Peyer's patch (tissue), 4 donors: ENCODE measurements at regions not wholly inside any gene's neighbourhood (a gene's known extent, or its start where the extent isn't known, plus 50 kb on each side); places are given as distances from the start of the nearest gene placed in this dataset.
A peak's percentile ranks its signal among the peaks of the same experiment; 100 is the strongest.

Source experiments
- DNase-seq, 3 donors: peaks; one replicate each; pipeline ENCODE4 v3.0.0-alpha.2; 2017 to 2019
- H3K27ac ChIP-seq, 4 donors: fragments of 200-600 bp; sonication (generic); one replicate each; pipeline ENCODE4 v1.5.1; 2016 to 2019
- H3K27me3 ChIP-seq, 2 donors: fragments of 200-600 bp; sonication (generic); one replicate each; pipeline ENCODE4 v1.5.1; 2019
- H3K36me3 ChIP-seq, 3 donors: fragments of 200-600 bp; sonication (generic); one replicate each; pipeline ENCODE4 v1.5.1; 2016 to 2019
- H3K4me1 ChIP-seq, 4 donors: fragments of 200-600 bp; sonication (generic); one replicate each; pipeline ENCODE4 v1.5.1; 2016 to 2019
- H3K4me3 ChIP-seq, 4 donors: fragments of 200-600 bp; sonication (generic); 1 replicate in 3 of 4; 2 replicates in 1 of 4; pipeline ENCODE4 v1.5.1; 2016 to 2019; ENCODE audit warnings: mild to moderate bottlenecking in 1 of 4
- H3K9me3 ChIP-seq, 4 donors: fragments of 200-600 bp; sonication (generic); one replicate each; pipeline ENCODE4 v1.5.1; 2016 to 2019; ENCODE audit warnings: mild to moderate bottlenecking in 1 of 4
- POLR2A ChIP-seq, 2 donors: fragments of 450-650 bp; IDR thresholded peaks; one replicate each; pipeline ENCODE4 v1.5.1; 2017; ENCODE audit warnings: antibody characterized with exemption in 2 of 2, mild to moderate bottlenecking in 2 of 2, moderate library complexity in 2 of 2
- TF ChIP-seq, protein P1 (sequence below), 6 experiments: fragments of 450-650 bp in 4 of 6; fragments of 200-600 bp in 2 of 6; sonication (generic) in 1 of 6; IDR thresholded peaks; one replicate each; pipeline ENCODE4 v1.5.1; 2017 to 2019; ENCODE audit warnings: antibody characterized with exemption in 6 of 6, mild to moderate bottlenecking in 3 of 6, moderate library complexity in 1 of 6

GRCh38 chr2:181161615-181162014, 181.2 kb downstream of the UBE2E3 start:
- DNase-seq, result no peak
- no peak for TF ChIP-seq POLR2A (IDR thresholded peaks at IDR 0.05)
- TF ChIP-seq, protein P1, sequence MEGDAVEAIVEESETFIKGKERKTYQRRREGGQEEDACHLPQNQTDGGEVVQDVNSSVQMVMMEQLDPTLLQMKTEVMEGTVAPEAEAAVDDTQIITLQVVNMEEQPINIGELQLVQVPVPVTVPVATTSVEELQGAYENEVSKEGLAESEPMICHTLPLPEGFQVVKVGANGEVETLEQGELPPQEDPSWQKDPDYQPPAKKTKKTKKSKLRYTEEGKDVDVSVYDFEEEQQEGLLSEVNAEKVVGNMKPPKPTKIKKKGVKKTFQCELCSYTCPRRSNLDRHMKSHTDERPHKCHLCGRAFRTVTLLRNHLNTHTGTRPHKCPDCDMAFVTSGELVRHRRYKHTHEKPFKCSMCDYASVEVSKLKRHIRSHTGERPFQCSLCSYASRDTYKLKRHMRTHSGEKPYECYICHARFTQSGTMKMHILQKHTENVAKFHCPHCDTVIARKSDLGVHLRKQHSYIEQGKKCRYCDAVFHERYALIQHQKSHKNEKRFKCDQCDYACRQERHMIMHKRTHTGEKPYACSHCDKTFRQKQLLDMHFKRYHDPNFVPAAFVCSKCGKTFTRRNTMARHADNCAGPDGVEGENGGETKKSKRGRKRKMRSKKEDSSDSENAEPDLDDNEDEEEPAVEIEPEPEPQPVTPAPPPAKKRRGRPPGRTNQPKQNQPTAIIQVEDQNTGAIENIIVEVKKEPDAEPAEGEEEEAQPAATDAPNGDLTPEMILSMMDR (IDR thresholded peaks at IDR 0.05), result no peak
- H3K27me3 ChIP-seq, result no peaks in the 10 kb centered on the region
- no peaks in the 10 kb centered on the region for H3K36me3 ChIP-seq
- H3K9me3 ChIP-seq, result no peaks in the 10 kb centered on the region
- no peak overlapping the region for H3K4me3 ChIP-seq
- H3K27ac ChIP-seq, result no peak overlapping the region
- no peaks in the 10 kb centered on the region for H3K4me1 ChIP-seq

- Histone ChIP-seq H3K4me3 (no peak overlapping the region), H3K27ac (no peak overlapping the region), H3K36me3 (no peaks in the 10 kb centered on the region), H3K27me3 (no peaks in the 10 kb centered on the region), H3K9me3 (no peaks in the 10 kb centered on the region), H3K4me1 (no peaks in the 10 kb centered on the region)
- DNase-seq, result no peak
- TF ChIP-seq, protein P1 (IDR thresholded peaks at IDR 0.05), result no peak
- no peak for TF ChIP-seq POLR2A (IDR thresholded peaks at IDR 0.05)
Observed at GRCh38 chr2:181163139-181163538, 182.7 kb downstream of the UBE2E3 start.

DNA sequence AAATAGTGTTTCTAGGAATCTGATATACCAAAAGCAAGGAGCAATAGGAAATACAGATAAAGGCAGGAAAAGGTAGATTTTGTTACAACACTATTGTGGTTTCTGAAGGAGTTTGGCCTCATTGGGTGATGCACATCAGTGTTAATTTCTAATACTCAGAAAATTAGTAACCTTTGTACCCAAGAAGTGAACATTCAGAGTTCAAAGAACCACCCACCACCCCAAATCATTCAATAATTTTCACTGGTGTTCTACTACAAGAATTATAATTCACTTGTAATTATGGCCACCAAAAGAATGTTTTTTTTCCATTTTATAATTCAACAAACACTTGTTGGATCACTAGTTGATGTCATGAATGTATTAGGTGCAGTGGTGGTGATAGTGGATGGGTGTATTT, 183.3 kb downstream of the UBE2E3 start:
- Histone ChIP-seq H3K27ac (no peak overlapping the region), H3K4me3 (no peak overlapping the region), H3K9me3 (no peaks in the 10 kb centered on the region)

DNA sequence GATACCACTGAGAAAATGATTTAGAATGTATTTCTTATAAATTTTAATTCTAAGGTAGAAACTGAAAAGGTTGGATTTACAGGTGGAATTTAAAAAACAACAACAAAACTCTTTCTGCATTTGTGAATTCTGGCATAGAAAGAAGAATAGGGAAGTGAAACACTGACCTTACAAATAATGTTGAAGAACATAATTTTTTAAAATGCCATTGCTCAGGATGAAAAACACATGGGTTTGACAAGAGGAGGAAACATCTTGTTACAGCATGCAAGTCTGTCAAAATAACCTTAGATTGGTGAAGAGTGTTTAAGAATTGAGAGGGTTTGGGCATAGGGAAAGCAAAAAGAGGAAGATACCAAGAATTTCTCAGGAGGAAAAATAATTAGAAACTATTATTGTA, 184.3 kb downstream of the UBE2E3 start:
- TF ChIP-seq, protein P1 (IDR thresholded peaks at IDR 0.05), result no peak
- TF ChIP-seq POLR2A (IDR thresholded peaks at IDR 0.05), result no peak
- no peaks in the 10 kb centered on the region for H3K9me3 ChIP-seq
- H3K4me1 ChIP-seq, result peaks cover 0 to under 1% (median 0%) of the 10 kb centered on the region in 4 donors
- peak overlapping the region; percentile 40 to 69 (median 58) for H3K27ac ChIP-seq
- no peak overlapping the region for H3K4me3 ChIP-seq
- no peak for DNase-seq
- H3K36me3 ChIP-seq, result no peaks in the 10 kb centered on the region
- H3K27me3 ChIP-seq, result no peaks in the 10 kb centered on the region

More for the DNA sequence above, 183.3 kb downstream of the UBE2E3 start:
- TF ChIP-seq, protein P1 (IDR thresholded peaks at IDR 0.05), result no peak
- no peak for TF ChIP-seq POLR2A (IDR thresholded peaks at IDR 0.05)
- Histone ChIP-seq H3K36me3 (no peaks in the 10 kb centered on the region), H3K27me3 (no peaks in the 10 kb centered on the region), H3K4me1 (no peaks in the 10 kb centered on the region)
- DNase-seq, result no peak

GRCh38 chr2:181165199-181165868, 184.9 kb downstream of the UBE2E3 start:
- Histone ChIP-seq H3K4me3 (no peak overlapping the region), H3K9me3 (no peaks in the 10 kb centered on the region), H3K27ac (peak overlapping the region; percentile 40 to 69 (median 58)), H3K27me3 (no peaks in the 10 kb centered on the region), H3K36me3 (no peaks in the 10 kb centered on the region), H3K4me1 (peaks cover 0 to 5% (median 0%) of the 10 kb centered on the region in 4 donors)
- DNase-seq, result no peak
- no peak for TF ChIP-seq POLR2A (IDR thresholded peaks at IDR 0.05)
- TF ChIP-seq, protein P1 (IDR thresholded peaks at IDR 0.05), result no peak
